Upper lobe of left lung (tissue), 6 donors: ENCODE measurements at regions not wholly inside any gene's neighbourhood (a gene's known extent, or its start where the extent isn't known, plus 50 kb on each side); places are given as distances from the start of the nearest gene placed in this dataset.

Source experiments
- ATAC-seq, 2 donors: fragments of 200-7000 bp; cut with Tn5 transposase; one replicate each; pipeline ENCODE4 v1.9.1; 2022; ENCODE audit warnings: mild to moderate bottlenecking in 2 of 2, moderate library complexity in 2 of 2; ENCODE audit not compliant: low FRiP score in 2 of 2
- DNase-seq, 2 donors: peaks; one replicate each; pipeline ENCODE4 v3.0.0-alpha.2; 2019 to 2020
- H3K27ac ChIP-seq, 4 donors: fragments of 200-600 bp; sonication (generic); one replicate each; pipeline ENCODE4 v1.5.1; 2016 to 2019
- H3K27me3 ChIP-seq, 4 donors: fragments of 200-600 bp; sonication (generic); one replicate each; pipeline ENCODE4 v1.5.1; 2017 to 2019
- H3K36me3 ChIP-seq, 4 donors: fragments of 200-600 bp; sonication (generic); one replicate each; pipeline ENCODE4 v1.5.1; 2016 to 2019
- H3K4me1 ChIP-seq, 4 donors: fragments of 200-600 bp; sonication (generic); one replicate each; pipeline ENCODE4 v1.5.1; 2018 to 2019
- H3K4me3 ChIP-seq, 4 donors: fragments of 200-600 bp; sonication (generic); one replicate each; pipeline ENCODE4 v1.5.1; 2017 to 2019; ENCODE audit warnings: mild to moderate bottlenecking in 2 of 4, moderate library complexity in 1 of 4
- H3K9me3 ChIP-seq, 4 donors: fragments of 200-600 bp; sonication (generic); one replicate each; pipeline ENCODE4 v1.5.1; 2018 to 2019
- EP300 ChIP-seq, 4 donors: sonication (generic); formaldehyde crosslinking; IDR thresholded peaks; one replicate each; pipeline ENCODE4 v1.5.1; 2017; ENCODE audit warnings: antibody characterized with exemption in 4 of 4, control low read depth in 2 of 4
- POLR2A ChIP-seq, 4 donors: fragments of 450-650 bp; IDR thresholded peaks; one replicate each; pipeline ENCODE4 v1.5.1; 2016 to 2017; ENCODE audit warnings: antibody characterized with exemption in 4 of 4, mild to moderate bottlenecking in 2 of 4
- POLR2AphosphoS5 ChIP-seq, 2 donors: sonication (generic); formaldehyde crosslinking; IDR thresholded peaks; one replicate each; pipeline ENCODE4 v1.5.1; 2017; ENCODE audit warnings: antibody characterized with exemption in 2 of 2
- WGBS, 2 donors: methylation state at CpG; one replicate each; pipeline ENCODE4 v1.1.5; 2017 to 2018; 5-methylcytosine and 5-hydroxymethylcytosine counted together
- TF ChIP-seq, protein P1 (sequence below), 6 experiments: fragments of 450-650 bp in 4 of 6; fragments of 200-600 bp in 2 of 6; sonication (generic) in 2 of 6; IDR thresholded peaks; one replicate each; pipeline ENCODE4 v1.5.1; 2016 to 2019; ENCODE audit warnings: antibody characterized with exemption in 6 of 6
- donor health status: DM: no; HTN: no; CAD: no; lungs with moderate emphysema.
- donor health status: DM: no; HTN: yes; CAD: no; lungs with severe emphysema.

DNA sequence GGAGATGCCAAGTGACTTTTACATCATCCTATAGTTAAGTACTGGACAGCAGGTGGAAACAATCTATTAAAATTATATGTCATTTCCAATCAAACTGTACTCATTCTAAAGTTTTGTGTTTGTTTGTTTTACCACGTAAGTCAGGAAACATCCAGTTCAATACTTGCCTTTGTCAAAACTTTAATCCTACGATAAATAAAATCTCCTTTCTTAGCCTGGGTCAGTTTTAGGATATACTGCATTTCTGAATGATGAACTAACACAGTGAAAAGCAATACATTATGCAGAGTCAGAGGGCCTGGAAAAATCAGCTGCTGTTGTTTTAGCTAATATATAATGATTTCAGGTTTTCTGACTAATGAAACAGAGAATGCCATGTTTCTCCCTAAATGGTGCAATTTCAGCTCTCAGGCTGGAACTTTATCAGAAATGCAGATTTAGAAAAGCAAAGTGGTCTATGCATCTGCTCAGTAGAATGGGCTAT, 756.4 kb downstream of the CDH11 start:
- DNase-seq (no peak), ATAC-seq (no peak)
- H3K4me3 ChIP-seq, result no peak overlapping the region
- no peak for TF ChIP-seq POLR2AphosphoS5 (IDR thresholded peaks at IDR 0.05)
- TF ChIP-seq, protein P1, sequence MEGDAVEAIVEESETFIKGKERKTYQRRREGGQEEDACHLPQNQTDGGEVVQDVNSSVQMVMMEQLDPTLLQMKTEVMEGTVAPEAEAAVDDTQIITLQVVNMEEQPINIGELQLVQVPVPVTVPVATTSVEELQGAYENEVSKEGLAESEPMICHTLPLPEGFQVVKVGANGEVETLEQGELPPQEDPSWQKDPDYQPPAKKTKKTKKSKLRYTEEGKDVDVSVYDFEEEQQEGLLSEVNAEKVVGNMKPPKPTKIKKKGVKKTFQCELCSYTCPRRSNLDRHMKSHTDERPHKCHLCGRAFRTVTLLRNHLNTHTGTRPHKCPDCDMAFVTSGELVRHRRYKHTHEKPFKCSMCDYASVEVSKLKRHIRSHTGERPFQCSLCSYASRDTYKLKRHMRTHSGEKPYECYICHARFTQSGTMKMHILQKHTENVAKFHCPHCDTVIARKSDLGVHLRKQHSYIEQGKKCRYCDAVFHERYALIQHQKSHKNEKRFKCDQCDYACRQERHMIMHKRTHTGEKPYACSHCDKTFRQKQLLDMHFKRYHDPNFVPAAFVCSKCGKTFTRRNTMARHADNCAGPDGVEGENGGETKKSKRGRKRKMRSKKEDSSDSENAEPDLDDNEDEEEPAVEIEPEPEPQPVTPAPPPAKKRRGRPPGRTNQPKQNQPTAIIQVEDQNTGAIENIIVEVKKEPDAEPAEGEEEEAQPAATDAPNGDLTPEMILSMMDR (IDR thresholded peaks at IDR 0.05), result no peak
- TF ChIP-seq EP300 (IDR thresholded peaks at IDR 0.05), result no peak
- TF ChIP-seq POLR2A (IDR thresholded peaks at IDR 0.05), result no peak
- H3K9me3 ChIP-seq, result no peaks in the 10 kb centered on the region
- H3K36me3 ChIP-seq, result no peaks in the 10 kb centered on the region
- WGBS, 2 donors, result 77 to 82% methylated on average over 2 of the region's 2 CpGs
- no peaks in the 10 kb centered on the region for H3K27me3 ChIP-seq
- H3K4me1 ChIP-seq, result no peaks in the 10 kb centered on the region
- H3K27ac ChIP-seq, result no peak overlapping the region

DNA sequence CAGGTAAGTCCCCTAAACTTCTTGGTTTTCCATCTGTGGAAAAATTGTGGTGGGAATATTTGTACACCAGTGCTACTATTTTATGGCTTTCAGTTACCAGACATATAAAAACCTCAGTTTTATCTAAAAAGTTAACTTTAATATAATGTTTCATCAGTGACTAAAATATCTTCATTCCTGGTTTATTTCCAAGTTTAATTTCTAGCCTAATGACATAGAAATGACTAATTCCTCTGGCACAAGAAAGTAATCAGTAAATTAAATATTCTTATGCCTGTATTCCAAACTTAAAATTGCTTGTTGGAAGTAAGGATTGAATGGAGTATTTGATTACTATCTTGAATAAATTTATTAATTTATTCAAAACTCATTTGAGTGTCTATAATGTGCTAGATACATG, 757.0 kb downstream of the CDH11 start:
- no peak for ATAC-seq
- Histone ChIP-seq H3K4me1 (no peaks in the 10 kb centered on the region), H3K27me3 (no peaks in the 10 kb centered on the region), H3K27ac (no peak overlapping the region), H3K4me3 (no peak overlapping the region), H3K36me3 (no peaks in the 10 kb centered on the region), H3K9me3 (no peaks in the 10 kb centered on the region)
- DNase-seq, result no peak
- TF ChIP-seq, protein P1 (IDR thresholded peaks at IDR 0.05), result no peak
- no peak for TF ChIP-seq EP300 (IDR thresholded peaks at IDR 0.05)
- TF ChIP-seq POLR2AphosphoS5 (IDR thresholded peaks at IDR 0.05), result no peak

DNA sequence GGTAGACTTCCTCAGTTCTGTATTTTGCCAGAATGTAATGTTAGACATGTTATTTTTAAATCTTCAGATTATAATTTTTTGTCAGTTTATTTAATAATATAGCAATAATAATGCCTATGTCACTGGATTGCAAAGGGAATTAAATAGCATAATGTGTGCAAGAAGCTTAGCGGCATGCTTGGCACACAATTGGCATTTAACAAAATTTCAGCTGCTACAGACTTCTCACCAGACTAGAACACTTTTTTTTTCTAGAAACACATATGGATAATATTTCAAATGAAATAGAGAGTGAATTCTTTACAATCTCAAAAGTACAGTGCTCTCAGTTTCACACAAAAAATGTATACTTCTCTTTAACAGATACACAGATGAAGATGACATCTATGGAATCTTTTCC, 757.4 kb downstream of the CDH11 start:
- Histone ChIP-seq H3K36me3 (no peaks in the 10 kb centered on the region), H3K9me3 (no peaks in the 10 kb centered on the region), H3K27me3 (no peaks in the 10 kb centered on the region), H3K4me3 (no peak overlapping the region), H3K27ac (no peak overlapping the region), H3K4me1 (no peaks in the 10 kb centered on the region)
- DNase-seq (no peak), ATAC-seq (no peak)
- TF ChIP-seq EP300 (IDR thresholded peaks at IDR 0.05) (no peak), POLR2A (IDR thresholded peaks at IDR 0.05) (no peak), POLR2AphosphoS5 (IDR thresholded peaks at IDR 0.05) (no peak)
- TF ChIP-seq, protein P1 (IDR thresholded peaks at IDR 0.05), result no peak
- 86 to 93% methylated on average over 1 of the region's 1 CpG for WGBS, 2 donors

DNA sequence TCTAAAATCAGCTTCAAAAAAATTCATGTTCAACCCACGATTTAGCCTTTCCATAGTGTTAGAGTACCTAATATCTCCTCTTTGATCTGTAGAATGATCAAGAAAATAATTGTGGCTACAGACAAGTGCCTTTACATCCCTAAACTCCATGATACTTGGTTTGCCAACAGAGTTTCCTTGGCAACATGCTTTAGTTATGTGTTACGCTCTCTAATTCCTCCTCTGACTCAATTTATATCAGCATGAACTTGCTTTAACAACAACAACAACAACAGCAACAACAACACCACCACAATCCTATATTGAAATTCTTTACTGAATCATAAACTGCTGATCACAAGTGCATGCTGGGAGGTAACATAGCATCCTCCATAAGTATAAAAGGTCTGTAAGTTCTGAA, 757.8 kb downstream of the CDH11 start:
- Histone ChIP-seq H3K9me3 (no peaks in the 10 kb centered on the region), H3K4me1 (no peaks in the 10 kb centered on the region), H3K27ac (no peak overlapping the region), H3K36me3 (no peaks in the 10 kb centered on the region), H3K4me3 (no peak overlapping the region), H3K27me3 (no peaks in the 10 kb centered on the region)
- no peak for TF ChIP-seq EP300 (IDR thresholded peaks at IDR 0.05)
- no peak for TF ChIP-seq POLR2A (IDR thresholded peaks at IDR 0.05)
- TF ChIP-seq, protein P1 (IDR thresholded peaks at IDR 0.05), result no peak
- TF ChIP-seq POLR2AphosphoS5 (IDR thresholded peaks at IDR 0.05), result no peak
- ATAC-seq (no peak), DNase-seq (no peak)
- WGBS, 2 donors, result 85 to 88% methylated on average over 2 of the region's 2 CpGs

DNA sequence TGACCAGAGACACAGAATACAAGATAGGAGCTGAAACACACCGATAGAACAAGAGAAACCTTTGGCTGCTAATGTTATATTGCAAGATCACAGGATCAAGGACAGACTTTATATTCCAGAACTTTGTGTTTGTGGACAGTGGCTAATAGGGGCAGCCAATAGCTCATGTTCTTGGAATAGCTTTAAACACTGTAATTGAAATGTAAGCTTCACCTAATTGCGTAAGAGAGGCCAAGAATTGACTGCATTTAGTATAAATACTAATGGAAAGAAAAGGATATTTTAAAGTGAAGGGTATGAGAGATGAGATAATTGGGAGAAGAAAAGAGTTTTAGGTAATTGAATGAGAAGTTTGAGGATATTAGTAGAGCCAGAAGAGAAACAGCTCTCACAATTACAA, 758.8 kb downstream of the CDH11 start:
- no peak overlapping the region for H3K27ac ChIP-seq
- no peak overlapping the region for H3K4me3 ChIP-seq
- H3K27me3 ChIP-seq, result no peaks in the 10 kb centered on the region
- H3K9me3 ChIP-seq, result no peaks in the 10 kb centered on the region
- ATAC-seq (no peak), DNase-seq (no peak)
- 73 to 96% methylated on average over 2 of the region's 2 CpGs for WGBS, 2 donors
- no peaks in the 10 kb centered on the region for H3K4me1 ChIP-seq
- no peaks in the 10 kb centered on the region for H3K36me3 ChIP-seq
- TF ChIP-seq POLR2AphosphoS5 (IDR thresholded peaks at IDR 0.05), result no peak
- no peak for TF ChIP-seq EP300 (IDR thresholded peaks at IDR 0.05)
- TF ChIP-seq POLR2A (IDR thresholded peaks at IDR 0.05), result no peak
- TF ChIP-seq, protein P1 (IDR thresholded peaks at IDR 0.05), result no peak
